ENCODE measurements at regions not wholly inside any gene's neighbourhood (a gene's known extent, or its start where the extent isn't known, plus 50 kb on each side); places are given as distances from the start of the nearest gene placed in this dataset.

- TF ChIP-seq CTCF (conservative IDR thresholded peaks at IDR 0.05; ENCODE audit: low read depth, low read length) (no peak), EZH2 (IDR thresholded peaks at IDR 0.05; ENCODE audit: borderline replicate concordance, low read depth, low read length, poor library complexity, severe bottlenecking) (no peak)
These were observed 149.2 kb downstream of the PPIAL4G start for GRCh38 chr1:148333875-148334338.
